ENCODE measurements at regions not wholly inside any gene's neighbourhood (a gene's known extent, or its start where the extent isn't known, plus 50 kb on each side); places are given as distances from the start of the nearest gene placed in this dataset.
"Not testable (repeated sequence)": the region's sequence is repeated elsewhere in the genome, so short reads cannot be mapped to it uniquely, and the experiment has no call there.

DNA sequence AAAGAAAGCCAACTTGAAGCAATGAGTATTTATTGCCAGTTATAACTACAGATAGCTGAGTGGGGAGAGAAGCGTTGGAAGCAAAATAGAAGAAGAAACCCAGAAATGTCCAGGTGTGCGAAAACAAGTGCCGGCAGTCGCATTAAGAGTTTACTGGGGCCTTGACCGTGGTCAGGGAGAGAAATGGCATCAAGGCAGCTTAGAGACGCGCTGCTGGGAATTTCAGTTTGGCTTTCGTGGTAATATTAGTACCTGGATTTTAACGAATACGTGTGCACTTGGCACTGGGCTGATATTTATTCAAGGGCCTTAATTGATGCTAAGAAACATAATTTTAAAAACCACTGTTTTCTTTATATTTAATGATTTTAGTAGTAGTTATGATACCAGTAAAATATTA lies 767.9 kb upstream of the TPTE start:
- TF ChIP-seq, protein P1, sequence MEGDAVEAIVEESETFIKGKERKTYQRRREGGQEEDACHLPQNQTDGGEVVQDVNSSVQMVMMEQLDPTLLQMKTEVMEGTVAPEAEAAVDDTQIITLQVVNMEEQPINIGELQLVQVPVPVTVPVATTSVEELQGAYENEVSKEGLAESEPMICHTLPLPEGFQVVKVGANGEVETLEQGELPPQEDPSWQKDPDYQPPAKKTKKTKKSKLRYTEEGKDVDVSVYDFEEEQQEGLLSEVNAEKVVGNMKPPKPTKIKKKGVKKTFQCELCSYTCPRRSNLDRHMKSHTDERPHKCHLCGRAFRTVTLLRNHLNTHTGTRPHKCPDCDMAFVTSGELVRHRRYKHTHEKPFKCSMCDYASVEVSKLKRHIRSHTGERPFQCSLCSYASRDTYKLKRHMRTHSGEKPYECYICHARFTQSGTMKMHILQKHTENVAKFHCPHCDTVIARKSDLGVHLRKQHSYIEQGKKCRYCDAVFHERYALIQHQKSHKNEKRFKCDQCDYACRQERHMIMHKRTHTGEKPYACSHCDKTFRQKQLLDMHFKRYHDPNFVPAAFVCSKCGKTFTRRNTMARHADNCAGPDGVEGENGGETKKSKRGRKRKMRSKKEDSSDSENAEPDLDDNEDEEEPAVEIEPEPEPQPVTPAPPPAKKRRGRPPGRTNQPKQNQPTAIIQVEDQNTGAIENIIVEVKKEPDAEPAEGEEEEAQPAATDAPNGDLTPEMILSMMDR (IDR thresholded peaks at IDR 0.05): not testable (repeated sequence)
- not testable (repeated sequence) for TF ChIP-seq POLR2A (IDR thresholded peaks at IDR 0.05)

Measured in esophagus squamous epithelium (tissue), 4 donors.